ENCODE measurements at regions not wholly inside any gene's neighbourhood (a gene's known extent, or its start where the extent isn't known, plus 50 kb on each side); places are given as distances from the start of the nearest gene placed in this dataset.

DNA sequence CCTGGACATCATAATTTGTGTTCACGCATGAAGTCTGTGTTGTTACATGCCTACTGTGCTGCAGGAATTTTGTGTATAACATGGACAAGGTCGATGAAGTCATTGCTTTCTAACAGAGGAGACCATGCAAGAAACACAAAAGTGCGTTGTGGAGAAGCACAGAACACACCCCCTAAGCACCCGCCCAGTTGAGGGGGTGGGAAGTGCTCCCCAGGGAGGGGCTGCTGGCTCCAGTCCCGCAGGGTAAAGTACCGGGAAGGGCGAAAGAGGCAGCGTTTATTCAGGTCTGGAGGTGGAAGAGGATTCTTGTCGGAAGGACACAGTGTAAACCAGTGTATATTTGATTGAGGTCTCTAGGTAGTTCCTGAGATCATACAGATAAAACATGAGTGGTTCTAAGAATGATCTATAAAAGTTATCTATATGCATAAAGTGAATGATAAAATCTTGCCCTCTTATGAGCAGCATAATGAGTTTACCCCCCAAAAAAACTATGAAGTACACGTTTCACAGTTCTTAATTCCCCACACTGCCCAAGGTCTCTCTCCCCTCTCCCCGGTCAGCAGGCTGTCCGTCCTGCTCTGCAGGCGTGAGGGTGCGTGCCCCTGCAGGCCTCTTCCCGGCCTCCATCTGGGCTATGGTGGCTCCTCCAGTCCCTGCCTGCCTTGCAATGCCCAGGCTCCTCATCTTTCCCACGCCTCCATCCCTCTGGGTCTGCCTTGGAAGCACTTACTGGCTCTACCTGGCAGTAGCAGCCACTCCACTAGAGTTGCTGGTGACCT is 159.7 kb downstream of the THBS2 start:
- no peak for TF ChIP-seq YY1 (IDR thresholded peaks at IDR 0.05)
- no peak for TF ChIP-seq HNF4A (conservative IDR thresholded peaks at IDR 0.05)
- TF ChIP-seq RXRA (IDR thresholded peaks at IDR 0.05): no peak
- no peak for TF ChIP-seq EGR1 (IDR thresholded peaks at IDR 0.05; ENCODE audit: low read depth in 2 of 2)
- TF ChIP-seq NR2F2 (IDR thresholded peaks at IDR 0.05): no peak
- TF ChIP-seq, protein P1, sequence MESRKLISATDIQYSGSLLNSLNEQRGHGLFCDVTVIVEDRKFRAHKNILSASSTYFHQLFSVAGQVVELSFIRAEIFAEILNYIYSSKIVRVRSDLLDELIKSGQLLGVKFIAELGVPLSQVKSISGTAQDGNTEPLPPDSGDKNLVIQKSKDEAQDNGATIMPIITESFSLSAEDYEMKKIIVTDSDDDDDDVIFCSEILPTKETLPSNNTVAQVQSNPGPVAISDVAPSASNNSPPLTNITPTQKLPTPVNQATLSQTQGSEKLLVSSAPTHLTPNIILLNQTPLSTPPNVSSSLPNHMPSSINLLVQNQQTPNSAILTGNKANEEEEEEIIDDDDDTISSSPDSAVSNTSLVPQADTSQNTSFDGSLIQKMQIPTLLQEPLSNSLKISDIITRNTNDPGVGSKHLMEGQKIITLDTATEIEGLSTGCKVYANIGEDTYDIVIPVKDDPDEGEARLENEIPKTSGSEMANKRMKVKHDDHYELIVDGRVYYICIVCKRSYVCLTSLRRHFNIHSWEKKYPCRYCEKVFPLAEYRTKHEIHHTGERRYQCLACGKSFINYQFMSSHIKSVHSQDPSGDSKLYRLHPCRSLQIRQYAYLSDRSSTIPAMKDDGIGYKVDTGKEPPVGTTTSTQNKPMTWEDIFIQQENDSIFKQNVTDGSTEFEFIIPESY (IDR thresholded peaks at IDR 0.05): no peak
- TF ChIP-seq, protein P2, sequence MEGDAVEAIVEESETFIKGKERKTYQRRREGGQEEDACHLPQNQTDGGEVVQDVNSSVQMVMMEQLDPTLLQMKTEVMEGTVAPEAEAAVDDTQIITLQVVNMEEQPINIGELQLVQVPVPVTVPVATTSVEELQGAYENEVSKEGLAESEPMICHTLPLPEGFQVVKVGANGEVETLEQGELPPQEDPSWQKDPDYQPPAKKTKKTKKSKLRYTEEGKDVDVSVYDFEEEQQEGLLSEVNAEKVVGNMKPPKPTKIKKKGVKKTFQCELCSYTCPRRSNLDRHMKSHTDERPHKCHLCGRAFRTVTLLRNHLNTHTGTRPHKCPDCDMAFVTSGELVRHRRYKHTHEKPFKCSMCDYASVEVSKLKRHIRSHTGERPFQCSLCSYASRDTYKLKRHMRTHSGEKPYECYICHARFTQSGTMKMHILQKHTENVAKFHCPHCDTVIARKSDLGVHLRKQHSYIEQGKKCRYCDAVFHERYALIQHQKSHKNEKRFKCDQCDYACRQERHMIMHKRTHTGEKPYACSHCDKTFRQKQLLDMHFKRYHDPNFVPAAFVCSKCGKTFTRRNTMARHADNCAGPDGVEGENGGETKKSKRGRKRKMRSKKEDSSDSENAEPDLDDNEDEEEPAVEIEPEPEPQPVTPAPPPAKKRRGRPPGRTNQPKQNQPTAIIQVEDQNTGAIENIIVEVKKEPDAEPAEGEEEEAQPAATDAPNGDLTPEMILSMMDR (IDR thresholded peaks at IDR 0.05; ENCODE audit: low read depth, low read length, missing input control): no peak
- no peak for TF ChIP-seq FOXA1 (IDR thresholded peaks at IDR 0.05)
- no peak for TF ChIP-seq JUND (IDR thresholded peaks at IDR 0.05)
- no peak for TF ChIP-seq SP1 (IDR thresholded peaks at IDR 0.05)
- no peak for TF ChIP-seq TAF1 (conservative IDR thresholded peaks at IDR 0.05)
- TF ChIP-seq FOXA2 (IDR thresholded peaks at IDR 0.05): no peak
- TF ChIP-seq GABPA (IDR thresholded peaks at IDR 0.05 in 1 of 2, conservative IDR thresholded peaks at IDR 0.05 in 1 of 2): no peak
- TF ChIP-seq, protein P3, sequence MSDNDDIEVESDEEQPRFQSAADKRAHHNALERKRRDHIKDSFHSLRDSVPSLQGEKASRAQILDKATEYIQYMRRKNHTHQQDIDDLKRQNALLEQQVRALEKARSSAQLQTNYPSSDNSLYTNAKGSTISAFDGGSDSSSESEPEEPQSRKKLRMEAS (IDR thresholded peaks at IDR 0.05): no peak
- TF ChIP-seq, protein P4, sequence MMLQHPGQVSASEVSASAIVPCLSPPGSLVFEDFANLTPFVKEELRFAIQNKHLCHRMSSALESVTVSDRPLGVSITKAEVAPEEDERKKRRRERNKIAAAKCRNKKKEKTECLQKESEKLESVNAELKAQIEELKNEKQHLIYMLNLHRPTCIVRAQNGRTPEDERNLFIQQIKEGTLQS (IDR thresholded peaks at IDR 0.05): no peak
- TF ChIP-seq HNF4G (IDR thresholded peaks at IDR 0.05): no peak
- TF ChIP-seq, protein P5, sequence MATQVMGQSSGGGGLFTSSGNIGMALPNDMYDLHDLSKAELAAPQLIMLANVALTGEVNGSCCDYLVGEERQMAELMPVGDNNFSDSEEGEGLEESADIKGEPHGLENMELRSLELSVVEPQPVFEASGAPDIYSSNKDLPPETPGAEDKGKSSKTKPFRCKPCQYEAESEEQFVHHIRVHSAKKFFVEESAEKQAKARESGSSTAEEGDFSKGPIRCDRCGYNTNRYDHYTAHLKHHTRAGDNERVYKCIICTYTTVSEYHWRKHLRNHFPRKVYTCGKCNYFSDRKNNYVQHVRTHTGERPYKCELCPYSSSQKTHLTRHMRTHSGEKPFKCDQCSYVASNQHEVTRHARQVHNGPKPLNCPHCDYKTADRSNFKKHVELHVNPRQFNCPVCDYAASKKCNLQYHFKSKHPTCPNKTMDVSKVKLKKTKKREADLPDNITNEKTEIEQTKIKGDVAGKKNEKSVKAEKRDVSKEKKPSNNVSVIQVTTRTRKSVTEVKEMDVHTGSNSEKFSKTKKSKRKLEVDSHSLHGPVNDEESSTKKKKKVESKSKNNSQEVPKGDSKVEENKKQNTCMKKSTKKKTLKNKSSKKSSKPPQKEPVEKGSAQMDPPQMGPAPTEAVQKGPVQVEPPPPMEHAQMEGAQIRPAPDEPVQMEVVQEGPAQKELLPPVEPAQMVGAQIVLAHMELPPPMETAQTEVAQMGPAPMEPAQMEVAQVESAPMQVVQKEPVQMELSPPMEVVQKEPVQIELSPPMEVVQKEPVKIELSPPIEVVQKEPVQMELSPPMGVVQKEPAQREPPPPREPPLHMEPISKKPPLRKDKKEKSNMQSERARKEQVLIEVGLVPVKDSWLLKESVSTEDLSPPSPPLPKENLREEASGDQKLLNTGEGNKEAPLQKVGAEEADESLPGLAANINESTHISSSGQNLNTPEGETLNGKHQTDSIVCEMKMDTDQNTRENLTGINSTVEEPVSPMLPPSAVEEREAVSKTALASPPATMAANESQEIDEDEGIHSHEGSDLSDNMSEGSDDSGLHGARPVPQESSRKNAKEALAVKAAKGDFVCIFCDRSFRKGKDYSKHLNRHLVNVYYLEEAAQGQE (IDR thresholded peaks at IDR 0.05): no peak
- H3K27ac ChIP-seq (ENCODE audit: low read depth in 1 of 2, low read length in 2 of 2): no peak overlapping the region
- H3K9ac ChIP-seq (ENCODE audit: low read depth in 1 of 2, low read length in 2 of 2): no peak overlapping the region
- DNase-seq (ENCODE audit: low spot score): no peak
- H3K4me3 ChIP-seq (ENCODE audit: low read depth in 1 of 3, low read length in 3 of 3): no peak overlapping the region
- H3K27me3 ChIP-seq (ENCODE audit: control insufficient read depth in 4 of 4, insufficient read depth in 4 of 4, low read length in 3 of 4): no peaks in the 10 kb centered on the region
- peaks cover 2 to 6% (median 4%) of the 10 kb centered on the region in 4 donors for H3K9me3 ChIP-seq (ENCODE audit: control insufficient read depth in 4 of 4, low read length in 3 of 4)
- no peaks in the 10 kb centered on the region for H3K36me3 ChIP-seq (ENCODE audit: control insufficient read depth in 4 of 4, insufficient read depth in 3 of 4, low read depth in 1 of 4, low read length in 3 of 4)
- 87% methylated on average over 16 of the region's 16 CpGs for WGBS
- H3K4me1 ChIP-seq (ENCODE audit: control insufficient read depth in 4 of 4, insufficient read depth in 4 of 4, low read length in 3 of 4): no peaks in the 10 kb centered on the region

All from liver (tissue), 8 donors.